ENCODE measurements at regions not wholly inside any gene's neighbourhood (a gene's known extent, or its start where the extent isn't known, plus 50 kb on each side); places are given as distances from the start of the nearest gene placed in this dataset.

DNA sequence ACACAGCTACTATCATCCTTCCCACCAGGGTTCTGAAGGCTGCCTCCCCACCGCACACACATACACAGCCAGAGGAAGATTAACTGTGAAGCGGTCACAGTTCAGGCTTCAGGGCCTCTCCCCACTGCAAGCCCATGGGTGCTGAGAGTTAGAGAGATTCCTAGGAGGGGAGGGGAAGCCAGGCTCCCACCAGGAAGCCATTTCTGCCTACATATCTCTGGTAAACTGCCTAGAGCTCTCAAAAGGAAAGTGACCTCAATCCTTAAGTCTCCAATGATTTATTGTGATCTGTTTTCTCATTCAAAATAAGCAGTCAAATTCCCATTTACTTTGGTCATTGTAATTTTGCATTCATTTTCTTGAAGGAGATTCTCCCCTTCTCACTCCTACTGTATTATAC is 141.0 kb upstream of the BNIP2 start:
- no peak for TF ChIP-seq EZH2 (IDR thresholded peaks at IDR 0.05; ENCODE audit: borderline replicate concordance, low read depth, low read length, severe bottlenecking)
- TF ChIP-seq, protein P1, sequence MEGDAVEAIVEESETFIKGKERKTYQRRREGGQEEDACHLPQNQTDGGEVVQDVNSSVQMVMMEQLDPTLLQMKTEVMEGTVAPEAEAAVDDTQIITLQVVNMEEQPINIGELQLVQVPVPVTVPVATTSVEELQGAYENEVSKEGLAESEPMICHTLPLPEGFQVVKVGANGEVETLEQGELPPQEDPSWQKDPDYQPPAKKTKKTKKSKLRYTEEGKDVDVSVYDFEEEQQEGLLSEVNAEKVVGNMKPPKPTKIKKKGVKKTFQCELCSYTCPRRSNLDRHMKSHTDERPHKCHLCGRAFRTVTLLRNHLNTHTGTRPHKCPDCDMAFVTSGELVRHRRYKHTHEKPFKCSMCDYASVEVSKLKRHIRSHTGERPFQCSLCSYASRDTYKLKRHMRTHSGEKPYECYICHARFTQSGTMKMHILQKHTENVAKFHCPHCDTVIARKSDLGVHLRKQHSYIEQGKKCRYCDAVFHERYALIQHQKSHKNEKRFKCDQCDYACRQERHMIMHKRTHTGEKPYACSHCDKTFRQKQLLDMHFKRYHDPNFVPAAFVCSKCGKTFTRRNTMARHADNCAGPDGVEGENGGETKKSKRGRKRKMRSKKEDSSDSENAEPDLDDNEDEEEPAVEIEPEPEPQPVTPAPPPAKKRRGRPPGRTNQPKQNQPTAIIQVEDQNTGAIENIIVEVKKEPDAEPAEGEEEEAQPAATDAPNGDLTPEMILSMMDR (IDR thresholded peaks at IDR 0.05; ENCODE audit: extremely low read depth in 1 of 2, insufficient read depth in 1 of 2, low read depth in 1 of 2, low read length in 2 of 2): no peak
- TF ChIP-seq JUN (IDR thresholded peaks at IDR 0.05; ENCODE audit: borderline replicate concordance, insufficient read depth, insufficient read length, low read depth): no peak
- no peak for TF ChIP-seq MYC (IDR thresholded peaks at IDR 0.05; ENCODE audit: low read depth, low read length)
- TF ChIP-seq POLR2A (IDR thresholded peaks at IDR 0.05; ENCODE audit: low read depth, low read length): no peak

Data from endothelial cell of umbilical vein (primary cell).